ENCODE measurements at regions not wholly inside any gene's neighbourhood (a gene's known extent, or its start where the extent isn't known, plus 50 kb on each side); places are given as distances from the start of the nearest gene placed in this dataset.

GRCh38 chr2:212911011-212911410, 240.4 kb downstream of the IKZF2 start:
- TF ChIP-seq CTCF (IDR thresholded peaks at IDR 0.05) (no peak), POLR2A (IDR thresholded peaks at IDR 0.05) (no peak)

All from gastroesophageal sphincter (tissue), 3 donors.